GM18867 (cell line): ENCODE measurements at regions not wholly inside any gene's neighbourhood (a gene's known extent, or its start where the extent isn't known, plus 50 kb on each side); places are given as distances from the start of the nearest gene placed in this dataset.
"Not testable (repeated sequence)": the region's sequence is repeated elsewhere in the genome, so short reads cannot be mapped to it uniquely, and the experiment has no call there.

Experiments used
- ATAC-seq: cut with Tn5 transposase; IDR thresholded peaks from one replicate; pipeline ENCODE4 v1.9.1; 2021; ENCODE audit warnings: mild to moderate bottlenecking, moderate library complexity; ENCODE audit not compliant: unreplicated experiment

DNA sequence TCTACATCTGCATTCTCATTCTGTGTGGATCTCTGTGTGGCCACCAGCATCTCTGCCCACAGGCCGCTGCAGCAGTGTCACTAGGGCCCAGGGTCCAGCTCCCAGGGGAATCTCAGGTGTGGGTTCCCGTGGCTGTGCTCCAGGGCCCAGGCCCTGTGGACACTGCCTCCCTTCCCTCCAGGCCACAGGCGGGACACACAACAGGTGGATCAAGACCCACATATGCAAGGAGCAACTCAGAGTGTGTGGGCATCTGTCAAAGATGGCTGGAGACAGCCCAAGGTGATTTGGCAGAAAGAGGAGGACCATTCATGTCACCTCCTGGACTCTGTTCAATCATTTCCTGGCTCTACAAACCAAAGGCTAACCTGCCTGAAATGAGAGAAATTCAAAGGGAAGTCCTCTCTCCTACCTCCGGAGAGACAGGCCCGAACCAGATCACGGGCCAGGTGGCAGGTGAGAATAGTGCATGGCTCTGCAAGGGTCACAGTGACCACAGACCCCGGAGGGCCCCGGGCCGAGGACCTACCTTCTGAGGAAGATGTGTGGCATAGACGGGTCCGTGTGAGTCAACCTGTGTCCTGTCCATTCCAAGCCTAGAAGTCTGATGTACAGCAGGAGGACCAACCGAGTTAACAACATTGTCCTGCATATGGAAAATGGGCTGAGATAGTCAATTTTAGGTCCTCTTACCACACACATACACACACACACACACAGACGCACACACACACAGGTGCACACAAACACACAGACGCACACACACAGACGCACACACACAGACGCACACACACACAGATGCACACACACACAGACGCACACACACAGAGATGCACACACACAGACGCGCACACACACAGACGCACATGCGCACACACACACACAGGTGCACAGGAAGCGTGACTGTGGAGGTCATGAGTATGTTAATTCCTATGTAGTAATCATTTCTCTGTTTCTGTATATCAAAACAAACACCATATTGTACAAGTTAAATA lies 1068.5 kb downstream of the BRD1 start:
- ATAC-seq: no peak

DNA sequence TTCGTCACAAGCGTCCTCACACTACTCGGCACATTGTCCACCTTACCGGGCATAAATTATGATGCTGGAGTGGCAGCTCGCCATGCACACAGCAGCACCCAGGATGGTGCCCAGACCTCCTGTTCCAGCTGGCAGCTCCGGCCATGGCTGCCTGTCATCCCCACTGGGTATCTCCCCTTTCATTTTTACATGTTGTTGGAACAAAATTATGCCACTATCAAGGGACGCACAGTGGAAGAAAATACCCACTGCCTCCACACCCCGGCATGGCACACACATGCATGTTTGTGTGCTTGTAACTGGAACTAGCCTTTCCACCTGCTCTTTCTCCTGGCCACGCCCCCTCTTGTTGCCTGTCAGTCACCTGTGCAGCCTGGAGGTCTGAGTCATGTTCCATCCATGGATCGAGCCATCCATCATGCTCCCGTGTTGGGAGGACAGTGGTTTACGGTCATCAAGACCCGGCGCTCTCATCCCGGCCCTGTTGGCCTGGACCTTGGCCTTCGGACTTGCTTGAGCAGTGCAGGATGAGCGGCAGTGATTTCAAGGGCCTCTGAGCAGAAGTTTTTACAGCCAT lies 1069.6 kb downstream of the BRD1 start:
- no peak for ATAC-seq

- no peak for ATAC-seq
Measured at GRCh38 chr22:48757581-48757980, 1070.1 kb downstream of the BRD1 start.

GRCh38 chr22:48757135-48757534 lies 1070.5 kb downstream of the BRD1 start:
- ATAC-seq: not testable (repeated sequence)

- no peak for ATAC-seq
Measured at GRCh38 chr22:48756146-48757111, 1071.2 kb downstream of the BRD1 start.

DNA sequence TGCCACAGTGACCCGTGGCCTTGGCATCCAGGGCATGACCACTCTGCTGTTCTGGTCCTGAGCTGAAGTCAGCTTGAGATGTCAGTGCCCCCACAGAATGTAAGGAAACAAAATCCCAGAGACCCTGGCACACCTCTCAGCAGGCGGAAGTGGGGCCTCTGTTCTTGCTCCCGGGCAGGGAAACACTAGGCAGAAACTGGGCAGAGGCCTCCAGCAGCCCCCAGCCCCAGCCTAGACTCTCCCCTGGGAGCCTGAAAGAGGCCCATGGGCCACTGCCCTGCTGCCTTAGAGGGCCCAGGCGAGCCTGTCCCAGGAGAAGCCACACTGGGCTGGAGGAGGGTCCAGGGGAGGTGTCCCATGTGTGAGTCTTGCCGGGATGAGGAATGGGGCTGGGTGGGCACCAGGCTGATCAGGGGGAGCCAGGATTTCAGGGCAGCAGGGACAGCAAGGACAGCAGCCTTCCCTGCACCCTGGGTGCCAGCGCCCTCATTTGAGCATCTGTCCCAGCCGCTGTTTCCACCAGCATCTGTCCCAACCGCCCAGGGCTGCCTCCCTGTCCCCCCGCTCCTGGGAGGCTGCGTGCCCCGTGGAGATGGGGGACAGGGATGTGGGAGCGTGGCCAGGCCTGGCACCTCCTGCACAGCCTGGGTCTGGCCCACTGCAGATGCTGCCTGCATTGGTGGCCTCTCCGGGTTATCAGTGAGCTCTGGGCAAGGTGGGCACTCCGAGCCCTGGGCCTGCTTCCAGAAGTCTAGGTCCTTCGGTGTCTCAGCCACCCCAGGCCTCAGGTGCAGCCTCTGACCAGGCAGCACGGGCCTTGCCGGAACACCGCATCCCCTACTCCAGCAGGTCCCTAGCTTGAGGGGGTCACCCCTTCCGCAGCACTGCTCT lies 1072.4 kb downstream of the BRD1 start:
- ATAC-seq: no peak

DNA sequence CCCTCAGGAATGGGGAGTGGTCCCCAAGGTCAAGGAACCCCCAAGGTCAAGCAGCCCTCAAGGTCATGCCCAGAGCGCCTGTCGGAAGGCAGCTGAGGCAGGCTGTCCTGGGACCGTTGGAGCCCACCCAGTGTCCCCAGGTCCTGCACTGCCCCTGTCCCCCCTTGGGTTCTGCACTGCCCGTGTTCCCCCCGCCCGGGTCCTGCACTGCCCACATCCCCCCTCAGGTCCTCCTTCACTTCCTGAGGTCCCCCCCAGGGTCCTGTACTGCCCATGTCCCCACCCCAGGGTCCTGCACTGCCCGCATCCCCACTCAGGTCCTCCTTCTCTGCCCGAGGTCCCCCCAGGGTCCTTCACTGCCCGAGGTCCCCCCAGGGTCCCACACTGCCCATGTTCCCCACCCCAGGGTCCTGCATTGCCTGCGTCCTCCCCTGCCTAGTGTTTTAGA lies 1073.0 kb downstream of the BRD1 start:
- ATAC-seq: no peak

- no peak for ATAC-seq
Measured at GRCh38 chr22:48753752-48754517, 1073.7 kb downstream of the BRD1 start.

DNA sequence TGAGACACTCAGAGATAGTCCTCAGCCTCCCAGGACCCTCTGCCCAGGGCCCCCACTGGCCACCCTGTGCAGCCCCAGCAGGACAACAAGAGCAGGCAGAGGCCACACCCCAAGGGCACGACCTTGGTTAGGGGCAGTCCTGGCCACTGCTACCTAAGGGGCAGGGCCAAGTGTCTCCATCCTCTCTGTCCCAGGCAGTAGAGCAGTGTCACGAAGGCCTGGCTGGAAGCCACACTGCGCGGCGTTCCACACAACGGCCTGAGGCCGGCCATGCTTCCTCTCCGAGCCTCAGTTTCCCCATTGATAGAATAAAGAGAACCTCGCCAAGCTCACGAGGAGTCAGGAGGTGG lies 1074.3 kb downstream of the BRD1 start:
- ATAC-seq: no peak

- no peak for ATAC-seq
Measured at GRCh38 chr22:48752451-48753380, 1075.0 kb downstream of the BRD1 start.

- ATAC-seq: no peak
Measured at GRCh38 chr22:48751539-48752437, 1075.9 kb downstream of the BRD1 start.

DNA sequence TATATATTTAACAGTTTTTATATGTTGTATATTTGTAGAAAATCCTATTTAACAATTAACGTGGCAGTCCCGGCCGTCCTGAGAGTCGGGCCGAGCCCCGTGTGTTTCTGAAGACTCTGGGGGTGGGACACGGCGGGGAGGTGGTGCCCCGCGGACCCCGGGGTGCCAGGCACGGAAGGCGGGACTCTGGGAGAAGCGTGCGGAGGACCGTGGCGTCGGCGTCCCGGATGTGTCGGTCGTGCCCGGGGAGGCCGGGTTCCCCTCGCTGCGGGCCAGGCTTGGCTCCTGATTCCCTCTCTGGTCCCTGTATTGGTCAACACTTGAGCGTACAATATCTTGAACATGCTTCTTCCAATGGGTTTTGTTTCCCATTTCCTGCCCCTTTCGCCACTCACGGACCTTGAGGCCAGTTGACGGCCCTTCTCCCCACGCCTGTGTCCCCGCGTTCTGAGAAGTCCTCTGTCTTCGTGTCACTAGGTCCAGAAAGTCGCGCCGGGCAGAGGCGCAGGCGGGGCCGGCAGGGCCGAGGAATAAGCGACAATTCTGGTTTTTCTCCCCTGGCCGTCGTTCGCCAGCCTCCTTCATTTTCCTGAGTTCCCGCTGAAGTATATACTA lies 1076.7 kb downstream of the BRD1 start:
- ATAC-seq: no peak

DNA sequence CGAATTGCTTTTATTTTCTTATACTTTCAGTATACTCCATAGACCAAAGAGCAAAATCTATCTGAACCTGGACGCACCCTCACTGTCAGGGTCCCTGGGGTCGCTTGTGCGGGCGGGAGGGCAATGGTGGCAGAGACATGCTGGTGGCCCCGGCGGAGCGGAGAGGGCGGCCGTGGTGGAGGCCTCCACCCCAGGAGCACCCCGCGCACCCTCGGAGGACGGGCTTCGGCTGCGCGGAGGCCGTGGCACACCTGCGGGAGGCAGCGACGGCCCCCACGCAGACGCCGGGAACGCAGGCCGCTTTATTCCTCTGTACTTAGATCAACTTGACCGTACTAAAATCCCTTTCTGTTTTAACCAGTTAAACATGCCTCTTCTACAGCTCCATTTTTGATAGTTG lies 1077.4 kb downstream of the BRD1 start:
- no peak for ATAC-seq

DNA sequence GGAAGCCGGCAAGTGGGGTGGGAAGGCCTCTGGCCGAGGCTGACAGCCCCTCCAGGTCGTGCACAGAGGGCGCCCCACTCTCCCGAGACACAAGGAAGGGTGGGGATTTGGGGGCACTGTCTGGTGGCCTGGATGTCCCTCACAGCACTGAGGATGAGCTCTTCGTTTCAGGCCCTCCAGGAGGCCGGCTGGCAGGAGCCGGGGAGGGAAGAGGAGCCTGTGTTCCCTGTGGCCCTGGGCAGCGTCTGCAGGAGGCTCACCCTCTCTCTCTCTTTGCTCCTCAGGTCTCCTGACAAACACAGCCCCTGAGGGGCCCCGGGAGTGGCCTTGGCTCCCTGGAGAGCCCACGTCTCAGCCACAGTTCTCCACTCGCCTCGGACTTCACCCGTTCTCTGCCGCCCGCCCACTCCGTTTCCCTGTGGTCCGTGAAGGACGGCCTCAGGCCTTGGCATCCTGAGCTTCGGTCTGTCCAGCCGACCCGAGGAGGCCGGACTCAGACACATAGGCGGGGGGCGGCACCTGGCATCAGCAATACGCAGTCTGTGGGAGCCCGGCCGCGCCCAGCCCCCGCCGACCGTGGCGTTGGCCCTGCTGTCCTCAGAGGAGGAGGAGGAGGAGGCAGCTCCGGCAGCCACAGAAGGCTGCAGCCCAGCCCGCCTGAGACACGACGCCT lies 1078.0 kb downstream of the BRD1 start:
- ATAC-seq: no peak

DNA sequence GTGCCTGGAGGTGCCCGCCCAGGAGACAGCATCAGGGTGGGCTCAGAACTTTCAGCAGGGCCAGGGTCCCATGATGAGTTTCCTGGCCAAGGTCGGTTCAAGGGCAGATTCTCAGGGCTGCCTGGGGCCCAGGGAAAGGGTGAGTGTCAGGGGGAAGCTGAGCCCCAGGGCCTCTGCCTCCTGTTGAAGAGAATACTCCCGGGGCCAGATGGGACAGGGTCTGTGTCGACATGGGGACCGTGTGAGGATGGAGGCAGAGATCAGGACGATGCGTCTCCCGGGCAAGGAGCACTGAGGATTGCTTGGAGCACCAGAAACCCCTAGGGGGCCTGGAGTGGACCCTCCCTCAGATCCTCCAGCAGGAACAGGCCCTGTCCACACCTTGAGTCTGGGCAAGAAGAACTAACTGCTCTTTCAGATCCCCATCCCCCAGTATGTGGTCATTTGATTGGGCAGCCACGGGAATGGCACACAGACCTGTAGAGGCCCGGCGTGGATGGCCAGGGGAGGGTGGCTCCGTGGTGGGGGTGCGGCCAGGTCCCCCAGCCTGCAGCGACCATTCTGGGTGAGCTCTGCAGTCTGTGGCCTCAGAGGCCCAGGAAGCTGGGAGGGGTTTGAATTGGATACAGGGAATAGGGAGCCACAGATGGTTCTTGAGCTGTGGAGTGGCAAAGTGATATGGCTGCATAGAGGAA lies 1078.7 kb downstream of the BRD1 start:
- ATAC-seq: no peak
